HG02981 (cell line): ENCODE measurements at regions not wholly inside any gene's neighbourhood (a gene's known extent, or its start where the extent isn't known, plus 50 kb on each side); places are given as distances from the start of the nearest gene placed in this dataset.
"Not testable (repeated sequence)": the region's sequence is repeated elsewhere in the genome, so short reads cannot be mapped to it uniquely, and the experiment has no call there.

ENCODE experiments used
- ATAC-seq: cut with Tn5 transposase; IDR thresholded peaks from one replicate; pipeline ENCODE4 v1.9.1; 2021; ENCODE audit warnings: mild to moderate bottlenecking, moderate library complexity; ENCODE audit not compliant: unreplicated experiment

GRCh38 chrX:52585892-52586291 is 68.8 kb downstream of the SSX7 start:
- no peak for ATAC-seq

DNA sequence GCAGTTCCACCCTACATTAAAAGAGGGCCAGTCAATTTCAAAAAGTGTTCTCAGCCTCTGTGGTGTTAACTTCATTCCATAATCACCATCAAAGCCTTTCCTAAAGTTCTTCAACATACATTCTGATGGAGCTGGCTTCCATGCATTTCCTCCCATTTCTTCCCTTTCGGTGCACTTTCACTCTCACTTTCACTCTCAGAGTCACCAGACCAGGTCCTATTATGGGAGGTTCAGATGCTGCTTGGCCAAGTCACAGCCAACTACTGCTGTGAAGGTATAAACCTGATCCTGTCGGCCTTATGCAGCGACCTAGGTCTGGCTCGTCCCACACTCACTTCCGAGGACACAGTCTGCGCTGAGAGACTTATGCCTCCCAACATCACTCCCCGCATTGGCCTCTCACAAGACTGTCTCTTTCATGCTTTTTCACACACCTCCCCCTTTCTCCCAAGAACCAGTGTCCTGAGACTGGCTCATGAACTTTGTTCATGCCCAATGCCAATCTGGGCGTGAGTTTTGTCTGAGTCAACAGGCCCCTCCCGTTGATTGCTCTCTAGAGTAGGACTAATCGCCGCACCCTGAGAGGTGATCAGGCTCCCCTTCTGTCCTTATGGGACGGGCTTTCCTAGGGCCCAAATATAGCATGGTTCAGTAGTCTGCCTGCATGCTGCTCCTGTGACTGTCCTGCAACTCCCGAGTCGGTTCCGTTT is 60.8 kb upstream of the XAGE1B start:
- no peak for ATAC-seq

- no peak for ATAC-seq
Observed at GRCh38 chrX:52576946-52577345, 60.1 kb upstream of the XAGE1B start.

GRCh38 chrX:52576474-52576873 is 59.6 kb upstream of the XAGE1B start:
- no peak for ATAC-seq

DNA sequence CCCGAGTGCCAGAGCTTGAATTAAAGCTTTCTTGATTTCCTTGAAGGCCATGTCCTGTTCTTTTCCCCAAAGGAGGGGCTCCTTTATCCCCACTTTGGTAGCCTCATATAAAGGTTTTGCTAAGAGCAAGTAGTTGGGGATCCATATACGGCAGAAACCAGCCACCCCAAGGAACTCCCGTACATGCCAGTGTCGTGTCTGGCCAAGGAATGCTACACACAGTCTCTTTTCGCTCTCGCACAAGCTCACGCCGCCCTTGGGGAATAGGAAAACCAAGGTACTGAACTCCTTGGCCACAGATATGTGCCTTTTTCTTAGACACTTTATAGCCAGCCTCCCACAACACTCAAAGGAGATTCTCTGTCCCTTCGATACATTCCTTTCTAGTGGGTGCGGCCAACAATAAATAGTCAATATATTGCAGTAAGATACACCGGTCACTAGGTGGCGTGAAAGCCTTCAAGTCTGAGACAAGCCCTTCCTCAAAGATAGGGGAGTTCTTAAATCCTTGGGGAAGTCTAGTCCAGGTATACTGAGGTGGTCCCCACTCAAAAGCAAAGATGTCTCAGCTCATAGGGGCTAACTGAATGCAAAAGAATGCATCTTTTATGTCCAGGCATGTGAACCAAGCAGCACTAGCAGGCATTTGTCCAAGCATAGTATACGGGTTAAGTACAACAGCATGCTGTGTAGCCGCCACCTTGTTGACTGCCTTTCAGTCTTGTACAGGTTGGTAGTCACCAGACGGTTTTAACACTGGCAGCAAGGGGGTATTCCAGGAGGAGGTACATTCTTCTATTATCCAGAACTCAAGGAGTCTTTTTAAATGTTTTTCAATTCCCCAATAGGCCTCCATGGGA is 57.8 kb upstream of the XAGE1B start:
- peak; percentile 50 for ATAC-seq

GRCh38 chrX:52568146-52568545 is 51.3 kb upstream of the XAGE1B start:
- ATAC-seq: not testable (repeated sequence)
